ENCODE measurements at regions not wholly inside any gene's neighbourhood (a gene's known extent, or its start where the extent isn't known, plus 50 kb on each side); places are given as distances from the start of the nearest gene placed in this dataset.
"Not testable (repeated sequence)": the region's sequence is repeated elsewhere in the genome, so short reads cannot be mapped to it uniquely, and the experiment has no call there.

- no peak for DNase-seq (ENCODE audit: low spot score)
Measured at GRCh38 chr9:99479929-99480328, 257.8 kb downstream of the SEC61B start.

- no peak for DNase-seq (ENCODE audit: low spot score)
Measured at GRCh38 chr9:99485459-99485858, 263.4 kb downstream of the SEC61B start.

- no peak for DNase-seq (ENCODE audit: low spot score)
Measured at GRCh38 chr9:99486684-99487083, 264.6 kb downstream of the SEC61B start.

GRCh38 chr9:99488131-99489059 is 266.3 kb downstream of the SEC61B start:
- DNase-seq (ENCODE audit: low spot score) = no peak

- DNase-seq (ENCODE audit: low spot score) = no peak
Measured at GRCh38 chr9:99489060-99489413, 267.0 kb downstream of the SEC61B start.

DNA sequence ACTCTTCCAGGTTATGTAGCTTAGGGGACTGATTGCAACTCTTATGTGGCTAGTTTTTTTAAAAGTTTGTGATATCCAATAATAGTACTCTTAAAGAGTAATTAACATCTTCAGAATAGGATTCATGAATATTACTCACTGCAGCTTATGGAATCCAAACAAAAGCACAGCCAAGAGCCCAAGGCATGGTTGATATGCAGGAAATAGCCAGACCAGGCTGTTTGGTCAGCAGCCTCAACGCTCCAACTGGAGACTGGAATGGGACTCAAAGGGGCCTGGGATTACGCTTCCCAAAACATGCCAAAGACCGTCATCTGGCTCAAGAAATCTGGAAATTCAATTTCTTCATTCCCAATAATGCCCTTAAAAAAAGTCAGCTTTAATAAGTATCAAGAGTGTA is 268.6 kb downstream of the SEC61B start:
- DNase-seq (ENCODE audit: low spot score) = no peak

GRCh38 chr9:99491408-99492158 is 269.5 kb downstream of the SEC61B start:
- DNase-seq (ENCODE audit: low spot score) = no peak

GRCh38 chr9:99497641-99498040 is 275.6 kb downstream of the SEC61B start:
- DNase-seq (ENCODE audit: low spot score) = no peak

DNA sequence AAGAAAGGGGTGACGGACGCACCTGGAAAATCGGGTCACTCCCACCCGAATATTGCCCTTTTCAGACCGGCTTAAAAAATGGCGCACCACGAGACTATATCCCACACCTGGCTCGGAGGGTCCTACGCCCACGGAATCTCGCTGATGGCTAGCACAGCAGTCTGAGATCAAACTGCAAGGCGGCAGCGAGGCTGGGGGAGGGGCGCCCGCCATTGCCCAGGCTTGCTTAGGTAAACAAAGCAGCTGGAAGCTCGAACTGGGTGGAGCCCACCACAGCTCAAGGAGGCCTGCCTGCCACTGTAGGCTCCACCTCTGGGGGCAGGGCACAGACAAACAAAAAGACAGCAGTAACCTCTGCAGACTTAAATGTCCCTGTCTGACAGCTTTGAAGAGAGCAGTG is 276.9 kb downstream of the SEC61B start:
- DNase-seq (ENCODE audit: low spot score) = not testable (repeated sequence)

DNA sequence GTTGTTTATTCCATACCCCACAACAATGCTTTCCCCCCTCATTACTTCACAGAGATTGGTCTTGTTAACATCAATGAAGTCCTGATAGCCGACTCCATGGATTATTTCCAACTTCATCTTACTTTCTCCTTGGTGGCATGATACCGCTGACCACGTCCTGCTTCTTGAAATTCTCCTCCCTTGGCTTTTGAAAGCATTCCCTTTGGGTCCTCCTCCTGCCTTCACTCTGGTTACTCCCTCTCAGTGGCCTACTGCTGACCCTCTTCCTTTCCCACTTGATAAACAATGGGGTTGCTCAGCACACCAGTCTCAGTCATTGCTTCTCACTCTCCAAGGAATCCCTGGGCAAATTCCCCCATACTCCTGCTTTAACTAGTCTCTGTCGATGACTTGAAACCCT is 283.9 kb downstream of the SEC61B start:
- DNase-seq (ENCODE audit: low spot score) = no peak

DNA sequence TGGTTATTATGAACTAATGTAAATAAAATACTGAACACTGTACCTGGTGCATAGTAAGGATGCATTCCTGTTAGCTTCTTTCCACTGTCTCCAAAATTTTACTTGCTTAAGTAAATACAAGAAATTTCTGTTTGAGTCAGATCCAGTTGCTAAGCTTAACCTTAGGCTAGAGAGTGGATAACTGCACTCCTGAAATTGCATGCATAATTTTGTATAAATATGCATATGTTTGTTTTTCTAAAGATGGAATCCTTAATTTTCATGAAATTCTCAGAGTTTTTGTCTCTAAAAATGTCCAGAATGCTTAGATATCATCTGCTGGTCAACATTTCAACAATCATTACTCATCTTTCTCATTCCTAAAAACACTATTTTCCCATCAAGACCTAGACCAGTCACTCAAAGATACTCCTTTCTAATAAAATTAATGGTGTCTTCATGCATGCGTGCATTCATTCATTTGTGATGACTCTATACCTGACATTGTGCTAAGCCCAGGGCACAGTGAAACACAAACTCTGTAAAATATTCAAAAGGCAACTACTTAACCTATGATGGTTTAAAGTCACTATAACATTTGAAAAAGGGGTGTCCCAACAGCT is 284.8 kb downstream of the SEC61B start:
- no peak for DNase-seq (ENCODE audit: low spot score)

DNA sequence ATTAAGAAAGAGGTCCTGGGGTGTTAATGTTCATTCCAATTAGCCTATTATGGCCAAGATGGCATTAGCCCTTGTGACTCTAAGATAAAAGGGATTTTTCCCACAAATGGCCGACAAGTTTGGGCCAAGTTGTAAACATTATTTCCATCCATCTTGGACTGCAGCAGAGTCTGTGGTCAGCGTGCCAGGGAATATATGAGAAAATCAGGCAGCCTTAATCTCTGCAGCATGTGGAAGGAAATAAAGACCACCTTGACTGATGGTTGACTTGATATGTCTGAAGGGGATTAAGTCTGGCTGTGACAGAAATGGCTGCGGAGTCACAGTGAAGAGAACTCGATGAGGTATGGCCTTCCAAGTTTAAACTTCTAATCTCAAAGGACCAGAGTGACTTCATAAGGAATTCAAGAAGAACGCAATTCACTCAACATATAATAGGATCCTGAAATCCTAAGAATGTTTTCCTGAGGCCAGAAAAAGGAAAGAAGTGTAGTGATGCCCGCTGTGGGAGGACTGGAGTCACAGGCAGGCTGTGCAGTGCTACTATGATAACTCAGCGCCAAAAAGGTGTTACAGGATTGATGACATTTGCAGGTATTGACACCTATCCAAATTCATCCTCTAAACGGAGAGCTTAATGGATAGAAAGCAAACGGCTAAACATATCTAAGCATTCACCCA is 287.1 kb downstream of the SEC61B start:
- no peak for DNase-seq (ENCODE audit: low spot score)

- DNase-seq (ENCODE audit: low spot score) = no peak
Measured at GRCh38 chr9:99509900-99510535, 287.9 kb downstream of the SEC61B start.

GRCh38 chr9:99511723-99512122 is 289.6 kb downstream of the SEC61B start:
- DNase-seq (ENCODE audit: low spot score) = no peak

DNA sequence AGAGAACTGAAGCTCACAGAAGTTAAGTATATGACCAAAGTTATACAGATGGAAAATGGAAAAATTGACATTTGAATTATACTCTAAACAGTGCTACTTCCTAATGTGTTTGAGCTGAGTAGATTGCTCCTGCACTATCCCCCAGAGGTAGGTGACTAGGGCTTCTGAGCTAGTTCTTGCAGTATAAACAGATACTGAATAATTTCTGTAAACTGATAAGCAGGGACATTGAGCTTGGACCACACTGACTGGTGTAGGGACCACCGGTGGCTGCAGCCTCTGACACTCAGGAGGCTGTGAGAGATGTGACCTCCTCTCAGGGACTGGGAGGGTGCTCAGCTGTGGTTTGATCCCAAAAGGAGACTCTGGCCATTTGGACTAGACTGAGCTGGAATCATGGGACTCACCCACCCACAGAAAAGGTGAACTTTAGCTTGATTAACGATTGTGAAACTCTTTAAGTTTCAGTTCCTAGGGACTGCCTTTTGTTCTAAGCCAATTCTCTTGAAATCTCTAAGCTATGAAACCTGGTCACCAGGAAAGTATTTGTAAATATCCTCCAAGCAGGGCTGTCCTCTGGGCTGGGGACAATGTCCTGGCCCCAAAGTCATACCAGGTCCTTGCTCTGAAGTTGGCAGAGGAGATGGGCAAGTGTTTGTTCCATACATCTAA is 291.5 kb downstream of the SEC61B start:
- DNase-seq (ENCODE audit: low spot score) = no peak

GRCh38 chr9:99515093-99515492 is 293.0 kb downstream of the SEC61B start:
- DNase-seq (ENCODE audit: low spot score) = no peak

- no peak for DNase-seq (ENCODE audit: low spot score)
Measured at GRCh38 chr9:99515895-99516656, 294.0 kb downstream of the SEC61B start.

DNA sequence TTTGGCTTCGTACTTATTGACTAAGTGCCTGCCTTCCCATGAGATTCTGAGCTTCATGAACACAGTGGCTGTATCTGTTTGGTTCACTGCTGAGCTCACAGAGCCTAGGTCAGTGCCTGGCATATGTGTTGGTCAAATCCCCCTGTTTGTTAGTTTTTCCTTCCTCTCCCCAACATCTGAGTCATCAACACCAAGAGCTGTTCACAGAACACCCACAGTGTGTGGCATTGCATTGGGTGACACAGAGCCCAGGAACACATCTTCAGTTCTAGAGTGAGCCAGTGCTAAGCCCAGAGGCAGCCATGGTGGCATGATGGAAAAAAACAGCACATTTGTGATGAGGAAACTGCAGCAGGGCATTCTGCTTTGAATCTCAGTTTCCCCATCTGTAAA is 294.6 kb downstream of the SEC61B start:
- DNase-seq (ENCODE audit: low spot score) = no peak

DNA sequence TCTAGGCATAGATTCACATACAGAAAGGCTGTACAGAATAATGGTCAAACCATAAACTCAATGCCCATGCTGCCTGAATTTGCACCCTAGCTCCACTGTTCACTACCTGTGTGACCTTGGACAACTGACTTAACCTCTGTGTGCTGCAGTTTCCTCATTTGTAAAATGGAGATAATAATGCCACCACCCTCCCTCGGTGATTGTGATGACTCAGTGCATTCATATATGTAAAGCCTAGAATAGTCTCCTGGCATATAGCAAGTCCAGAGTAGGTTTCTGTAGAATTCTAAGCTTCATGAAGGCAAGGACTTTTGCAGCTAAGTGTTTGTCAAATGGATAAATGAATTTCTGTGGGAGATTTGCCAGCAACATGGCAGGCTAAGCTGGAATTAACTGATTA is 297.8 kb upstream of the NR4A3 start:
- DNase-seq (ENCODE audit: low spot score) = no peak

DNA sequence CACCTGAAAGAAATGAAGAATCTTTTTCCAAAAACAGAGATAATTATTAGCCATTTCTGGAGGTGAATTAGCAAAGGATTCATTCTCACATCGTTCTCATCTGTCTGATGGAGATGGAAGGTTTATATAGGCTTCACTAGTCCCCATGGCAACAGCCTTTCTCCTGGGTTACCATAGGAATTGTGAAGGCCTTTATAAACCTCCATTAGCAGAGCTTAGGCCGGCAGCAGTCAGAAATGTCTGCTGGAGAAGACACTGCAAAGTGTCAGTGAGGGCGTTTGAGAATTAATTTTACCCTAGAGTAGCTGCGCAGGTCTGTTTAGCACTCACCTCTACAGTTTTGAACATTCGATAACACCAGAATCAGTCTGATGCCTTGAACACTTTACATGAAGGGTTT is 290.4 kb upstream of the NR4A3 start:
- no peak for DNase-seq (ENCODE audit: low spot score)

DNA sequence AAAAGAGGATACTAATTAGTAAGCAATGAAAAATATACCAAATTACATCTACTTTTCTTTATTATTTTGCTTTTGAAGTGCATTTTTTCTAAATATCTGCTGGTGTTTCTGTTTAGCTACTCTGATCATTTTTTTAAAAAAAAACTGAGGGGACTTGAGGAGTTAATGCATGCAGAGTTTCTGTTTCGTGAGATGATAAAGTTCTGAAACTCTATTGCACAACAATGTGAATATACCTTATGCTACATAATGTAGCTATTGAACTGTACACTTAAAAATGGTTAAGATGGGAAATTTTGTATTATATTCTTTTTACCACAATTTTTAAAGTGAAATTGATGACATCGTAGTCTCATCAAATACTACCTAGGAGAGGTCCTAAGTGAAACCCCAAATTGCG is 288.3 kb upstream of the NR4A3 start:
- DNase-seq (ENCODE audit: low spot score) = no peak

All from CD4-positive, alpha-beta T cell treated with Interleukin-2 at 100 ng/mL for 4 hours (primary cell).